H1 (cell line): ENCODE measurements at regions not wholly inside any gene's neighbourhood (a gene's known extent, or its start where the extent isn't known, plus 50 kb on each side); places are given as distances from the start of the nearest gene placed in this dataset.

Experiments
- CTCF ChIA-PET: fragments of 300-600 bp; sonication (Branson Sonifier 250); formaldehyde crosslinking; loops from one replicate; lab custom pipeline; 2021; ENCODE audit not compliant: partially characterized antibody; lab: Charles Lee
- POLR2A ChIA-PET: fragments of 300-600 bp; sonication (Branson Sonifier 250); formaldehyde crosslinking; loops from one replicate; lab custom pipeline; 2021; ENCODE audit warnings: inconsistent platforms; ENCODE audit not compliant: partially characterized antibody; lab: Charles Lee
- DNase-seq, 2 experiments: peaks; one replicate each; pipeline versions ENCODE4 v3.0.0 to v3.0.0-alpha.2; 2010 to 2022; ENCODE audit warnings: low spot score in 2 of 2, low read depth in 1 of 2, mixed read lengths in 1 of 2
- FAIRE-seq: peaks from 2 replicates; lab custom pipeline; 2011; peaks lifted over from hg19 to GRCh38; lab: Jason Lieb, UNC
- H2AFZ ChIP-seq: 2 replicates; pipeline ENCODE4 v1.8.1; 2012; ENCODE audit warnings: low read length, inconsistent platforms
- H2AK5ac ChIP-seq: 2 replicates; pipeline ENCODE4 v1.6.1; 2013; ENCODE audit warnings: low read depth, low read length
- H2BK120ac ChIP-seq: replicated peaks from 2 replicates; pipeline ENCODE3; 2013; ENCODE audit warnings: low read depth, low read length, inconsistent platforms
- H2BK12ac ChIP-seq: 2 replicates; pipeline ENCODE4 v1.6.1; 2013; ENCODE audit warnings: low read depth, low read length
- H2BK15ac ChIP-seq: 2 replicates; pipeline ENCODE4 v1.6.1; 2013; ENCODE audit warnings: low read length
- H2BK20ac ChIP-seq: 2 replicates; pipeline ENCODE4 v1.6.1; 2013; ENCODE audit warnings: low read length
- H2BK5ac ChIP-seq: 2 replicates; pipeline ENCODE4 v1.6.1; 2013; ENCODE audit warnings: low read depth, low read length
- H3K14ac ChIP-seq: 2 replicates; pipeline ENCODE4 v1.6.1; 2013; ENCODE audit warnings: inconsistent platforms; ENCODE audit not compliant: insufficient read length
- H3K18ac ChIP-seq: 2 replicates; pipeline ENCODE4 v1.6.1; 2013; ENCODE audit warnings: low read length; ENCODE audit errors: extremely low read depth
- H3K23ac ChIP-seq: 2 replicates; pipeline ENCODE4 v1.6.1; 2013; ENCODE audit warnings: inconsistent platforms; ENCODE audit not compliant: insufficient read length
- H3K23me2 ChIP-seq: 2 replicates; pipeline ENCODE4 v1.6.1; 2013; ENCODE audit warnings: low read depth, low read length
- H3K27ac ChIP-seq: 2 replicates; pipeline ENCODE4 v1.6.1; 2011; ENCODE audit warnings: low read depth, low read length, inconsistent platforms
- H3K27me3 ChIP-seq, 4 experiments: replicated peaks in 1 of 4; 1 replicate in 1 of 4; 2 replicates in 3 of 4; pipeline versions ENCODE4 v1.6.1 to v1.8.1; 2011 to 2013; ENCODE audit warnings: low read length in 3 of 4, mild to moderate bottlenecking in 3 of 4, inconsistent platforms in 2 of 4, mixed read lengths in 2 of 4, moderate library complexity in 1 of 4; ENCODE audit not compliant: control insufficient read depth in 3 of 4, insufficient read depth in 3 of 4; ENCODE audit errors: extremely low read depth in 1 of 4
- H3K36me3 ChIP-seq, 4 experiments: 2 replicates each; pipeline versions ENCODE4 v1.6.1 to v1.8.1; 2011 to 2013; ENCODE audit warnings: mild to moderate bottlenecking in 4 of 4, low read length in 3 of 4, moderate library complexity in 2 of 4, control low read depth in 1 of 4, inconsistent platforms in 1 of 4; ENCODE audit not compliant: insufficient read depth in 4 of 4, control insufficient read depth in 2 of 4
- H3K4ac ChIP-seq: replicated peaks from 2 replicates; pipeline ENCODE3; 2013; ENCODE audit warnings: low read length, low read depth, mixed read lengths, inconsistent platforms; ENCODE audit not compliant: insufficient read length
- H3K4me1 ChIP-seq, 4 experiments: replicated peaks in 1 of 4; 1 replicate in 1 of 4; 2 replicates in 3 of 4; pipeline versions ENCODE4 v1.6.1 to v1.8.1; 2011 to 2013; ENCODE audit warnings: low read length in 3 of 4, inconsistent platforms in 2 of 4, mixed read lengths in 1 of 4; ENCODE audit not compliant: insufficient read depth in 4 of 4, control insufficient read depth in 3 of 4
- H3K4me2 ChIP-seq, 2 experiments: 2 replicates each; pipeline versions ENCODE4 v1.6.1 to v1.8.1; 2011 to 2013; ENCODE audit warnings: low read depth in 2 of 2, low read length in 2 of 2, control low read depth in 1 of 2, inconsistent platforms in 1 of 2, mild to moderate bottlenecking in 1 of 2; ENCODE audit not compliant: insufficient read depth in 1 of 2
- H3K4me3 ChIP-seq, 4 experiments: fragments of 200-600, 300-600 bp in 1 of 4; sonication (generic), shearing (Covaris generic), sonication (Bioruptor Twin) in 1 of 4; 2 replicates each; pipeline versions ENCODE4 v1.5.1 to v1.8.1; 2011 to 2016; ENCODE audit warnings: low read length in 4 of 4, low read depth in 3 of 4, control low read depth in 2 of 4, inconsistent platforms in 2 of 4, mild to moderate bottlenecking in 2 of 4, mixed read lengths in 1 of 4, moderate library complexity in 1 of 4; ENCODE audit not compliant: insufficient read depth in 2 of 4; ENCODE audit errors: extremely low read depth in 1 of 4
- H3K56ac ChIP-seq: replicated peaks from 2 replicates; pipeline ENCODE3; 2013; ENCODE audit warnings: low read depth, mild to moderate bottlenecking, mixed read lengths, low read length, inconsistent platforms; ENCODE audit not compliant: insufficient read length
- H3K79me1 ChIP-seq: 2 replicates; pipeline ENCODE4 v1.6.1; 2013; ENCODE audit warnings: low read depth, low read length, control low read depth
- H3K79me2 ChIP-seq, 2 experiments: 2 replicates each; pipeline versions ENCODE4 v1.6.1 to v1.8.1; 2012 to 2013; ENCODE audit warnings: low read length in 2 of 2, mild to moderate bottlenecking in 2 of 2, inconsistent platforms in 1 of 2; ENCODE audit not compliant: insufficient read depth in 2 of 2, control insufficient read depth in 1 of 2
- H3K9ac ChIP-seq, 4 experiments: replicated peaks in 1 of 4; 1 replicate in 1 of 4; 2 replicates in 3 of 4; pipeline versions ENCODE4 v1.6.1 to v1.8.1; 2011 to 2013; ENCODE audit warnings: low read depth in 3 of 4, low read length in 3 of 4, control low read depth in 2 of 4, mild to moderate bottlenecking in 2 of 4, moderate library complexity in 2 of 4, inconsistent platforms in 1 of 4; ENCODE audit errors: extremely low read depth in 1 of 4
- H3K9me3 ChIP-seq, 2 experiments: 2 replicates each; pipeline versions ENCODE4 v1.6.1 to v1.8.1; 2012 to 2013; ENCODE audit warnings: mild to moderate bottlenecking in 2 of 2, moderate library complexity in 2 of 2, control low read depth in 1 of 2, inconsistent platforms in 1 of 2, low read depth in 1 of 2, low read length in 1 of 2, mixed read lengths in 1 of 2; ENCODE audit not compliant: insufficient read depth in 2 of 2
- H4K20me1 ChIP-seq, 2 experiments: replicated peaks in 1 of 2; 2 replicates each; pipeline versions ENCODE3 to v1.8.1; 2011 to 2013; ENCODE audit warnings: inconsistent platforms in 2 of 2, low read length in 2 of 2, mild to moderate bottlenecking in 1 of 2; ENCODE audit not compliant: insufficient read depth in 2 of 2, control insufficient read depth in 1 of 2
- H4K5ac ChIP-seq: 2 replicates; pipeline ENCODE4 v1.6.1; 2013; ENCODE audit warnings: low read length, low read depth, mixed read lengths, inconsistent platforms; ENCODE audit not compliant: insufficient read length
- H4K8ac ChIP-seq: 2 replicates; pipeline ENCODE4 v1.8.0; 2013; ENCODE audit warnings: mild to moderate bottlenecking, moderate library complexity, low read length, inconsistent platforms; ENCODE audit not compliant: insufficient read depth; ENCODE audit errors: extremely low read depth
- H4K91ac ChIP-seq: replicated peaks from 2 replicates; pipeline ENCODE3; 2013; ENCODE audit warnings: low read length, mixed read lengths, inconsistent platforms; ENCODE audit not compliant: insufficient read length
- POU5F1 ChIP-seq: IDR thresholded peaks from 2 replicates; pipeline ENCODE4 v1.6.1; 2011; ENCODE audit warnings: low read depth, mild to moderate bottlenecking, low read length, moderate library complexity
- SIX5 ChIP-seq: IDR thresholded peaks from 2 replicates; pipeline ENCODE4 v1.6.1; 2011; ENCODE audit warnings: mild to moderate bottlenecking, low read depth, low read length
- SUZ12 ChIP-seq: fragments of 200-600 bp; sonication (generic); IDR thresholded peaks from 2 replicates; pipeline ENCODE4 v1.6.1; 2012; ENCODE audit warnings: mild to moderate bottlenecking, inconsistent platforms, low read length, moderate library complexity, mixed read lengths
- WGBS, 2 experiments: shearing (Covaris generic) in 1 of 2; methylation state at CpG; one replicate each; pipeline versions ENCODE4 v1.1.6 to v1.1.7; 2013 to 2015; ENCODE audit warnings: low lambda C conversion rate in 2 of 2, mixed read lengths in 2 of 2, inconsistent platforms in 1 of 2, low coverage in 1 of 2, missing lambda C conversion rate in 1 of 2; ENCODE audit not compliant: insufficient replicate concordance in 2 of 2, insufficient coverage in 1 of 2, insufficient read length in 1 of 2; ENCODE audit errors: extremely low coverage in 1 of 2, missing lambda C conversion rate in 1 of 2; 5-methylcytosine and 5-hydroxymethylcytosine counted together

DNA sequence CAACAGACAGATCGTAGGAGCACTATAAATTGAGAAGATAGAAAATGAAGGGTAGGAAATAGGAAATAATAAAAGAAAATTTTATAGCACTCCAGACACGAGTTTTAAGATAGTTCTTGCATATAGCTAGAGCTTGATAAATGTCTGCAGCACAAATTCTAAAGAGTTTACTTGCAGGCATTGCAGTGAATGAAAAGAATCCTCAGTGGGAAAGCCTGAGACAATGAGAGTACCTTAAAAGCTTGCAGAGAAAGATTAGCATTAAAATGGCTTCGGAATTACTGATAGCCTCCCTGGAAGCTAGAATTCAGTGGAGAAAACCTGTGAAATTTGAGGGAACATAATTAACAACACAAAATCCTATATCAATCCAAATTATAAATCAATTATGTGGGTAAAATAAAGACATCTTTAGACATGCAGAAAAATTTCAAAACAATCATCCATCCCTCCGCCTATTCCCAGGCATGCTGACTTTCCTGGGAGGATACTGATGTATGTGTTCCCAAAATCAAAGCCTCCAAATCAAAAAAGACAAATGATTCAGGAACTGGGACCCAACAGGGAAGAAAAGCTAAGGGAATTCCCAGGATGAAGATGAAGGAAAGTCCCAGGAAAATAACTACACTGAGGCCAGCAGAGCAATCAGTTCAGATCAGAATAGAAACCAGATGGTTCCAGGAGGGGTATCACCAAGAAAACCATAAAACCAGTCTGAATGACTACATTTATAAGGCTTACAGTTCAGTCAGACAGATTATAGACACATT is 305.9 kb upstream of the USP25 start:
- Histone ChIP-seq H3K4me3 (peak overlapping the region in 1 of 4 experiments; percentile 36; a peak in 1 of 8 replicates), H3K27ac (peak overlapping the region; percentile 44; the same call in 1 of the 2 replicates), H3K79me1 (no peaks in the 10 kb centered on the region), H4K8ac (no peak overlapping the region), H2AFZ (no peak overlapping the region), H4K20me1 (no peaks in the 10 kb centered on the region), H3K56ac (no peak overlapping the region), H2BK20ac (no peak overlapping the region), H2BK120ac (peak overlapping the region; percentile 50), H3K4me2 (peak overlapping the region; percentile 55 to 66), H3K79me2 (no peaks in the 10 kb centered on the region), H3K23me2 (no peaks in the 10 kb centered on the region), H3K36me3 (no peaks in the 10 kb centered on the region), H3K23ac (no peak overlapping the region), H3K9me3 (no peaks in the 10 kb centered on the region), H2AK5ac (no peak overlapping the region), H3K9ac (peak overlapping the region in 1 of 4 experiments; percentile 34; a peak in 2 of 7 replicates), H3K18ac (no peak overlapping the region), H4K5ac (peak overlapping the region; percentile 63), H2BK12ac (peak overlapping the region; percentile 51; the same call in 1 of the 2 replicates), H2BK15ac (no peak overlapping the region), H4K91ac (peak overlapping the region; percentile 56), H3K4ac (no peak overlapping the region), H2BK5ac (peak overlapping the region; percentile 60; the same call in 1 of the 2 replicates), H3K14ac (no peak overlapping the region), H3K4me1 (peaks cover 3 to 23% (median 15%) of the 10 kb centered on the region in 4 experiments; a peak in 4 of 7 replicates), H3K27me3 (no peaks in the 10 kb centered on the region)
- DNase-seq (no peak), FAIRE-seq (peak; percentile 7)
- POLR2A ChIA-PET, result interaction anchor here (0.7 to 1.0 kb wide), 3 partner anchors 15 to 63 kb away, joined by 3 read pairs; no protein-coding TSS in a partner anchor
- 6% methylated on average over 4 of the region's 4 CpGs; no CpG with 5 or more reads in 1 of the 2 experiments for WGBS, 2 experiments
- CTCF ChIA-PET, result interaction anchor here (2.7 kb wide), 1 partner anchor 8 kb away, joined by 8 read pairs; no protein-coding TSS in a partner anchor
- TF ChIP-seq SIX5 (no peak), POU5F1 (peak; percentile 49; the same call in 1 of the 2 replicates), SUZ12 (no peak)
